GM21360 (cell line): ENCODE measurements at regions not wholly inside any gene's neighbourhood (a gene's known extent, or its start where the extent isn't known, plus 50 kb on each side); places are given as distances from the start of the nearest gene placed in this dataset.

Experiments
- ATAC-seq: cut with Tn5 transposase; IDR thresholded peaks from one replicate; pipeline ENCODE4 v1.9.1; 2021; ENCODE audit warnings: mild to moderate bottlenecking, moderate library complexity; ENCODE audit not compliant: unreplicated experiment

GRCh38 chr13:53807251-53807834, 778.7 kb downstream of the OLFM4 start:
- no peak for ATAC-seq

- no peak for ATAC-seq
These were observed 793.0 kb downstream of the OLFM4 start for GRCh38 chr13:53821632-53822031.

GRCh38 chr13:53822136-53822535, 793.5 kb downstream of the OLFM4 start:
- ATAC-seq = no peak

GRCh38 chr13:53839461-53839860, 810.8 kb downstream of the OLFM4 start:
- no peak for ATAC-seq

GRCh38 chr13:53844473-53845146, 816.0 kb downstream of the OLFM4 start:
- ATAC-seq = no peak

- ATAC-seq = no peak
These were observed 818.9 kb downstream of the OLFM4 start for GRCh38 chr13:53847502-53847901.

- ATAC-seq = no peak
These were observed 819.9 kb downstream of the OLFM4 start for GRCh38 chr13:53848366-53848961.

GRCh38 chr13:53854321-53854720, 825.7 kb downstream of the OLFM4 start:
- ATAC-seq = no peak

- no peak for ATAC-seq
These were observed 828.1 kb downstream of the OLFM4 start for GRCh38 chr13:53856573-53857195.

GRCh38 chr13:53863520-53863919, 834.9 kb downstream of the OLFM4 start:
- ATAC-seq = no peak

- ATAC-seq = no peak
These were observed 844.9 kb downstream of the OLFM4 start for GRCh38 chr13:53873558-53873957.

- ATAC-seq = no peak
These were observed 850.2 kb downstream of the OLFM4 start for GRCh38 chr13:53878861-53879260.

- no peak for ATAC-seq
These were observed 857.4 kb downstream of the OLFM4 start for GRCh38 chr13:53885997-53886396.

- ATAC-seq = no peak
These were observed 862.1 kb downstream of the OLFM4 start for GRCh38 chr13:53890696-53891095.

GRCh38 chr13:53901593-53901992, 873.0 kb downstream of the OLFM4 start:
- no peak for ATAC-seq

GRCh38 chr13:53907891-53908290, 879.3 kb downstream of the OLFM4 start:
- ATAC-seq = no peak

- ATAC-seq = no peak
These were observed 892.3 kb downstream of the OLFM4 start for GRCh38 chr13:53920916-53921315.

GRCh38 chr13:53921473-53921872, 892.9 kb downstream of the OLFM4 start:
- no peak for ATAC-seq

- ATAC-seq = no peak
These were observed 913.1 kb downstream of the OLFM4 start for GRCh38 chr13:53941588-53942190.

- ATAC-seq = no peak
These were observed 917.9 kb downstream of the OLFM4 start for GRCh38 chr13:53946500-53946899.

GRCh38 chr13:53953183-53953582, 924.6 kb downstream of the OLFM4 start:
- ATAC-seq = no peak
